SK-N-SH (cell line): ENCODE measurements at regions not wholly inside any gene's neighbourhood (a gene's known extent, or its start where the extent isn't known, plus 50 kb on each side); places are given as distances from the start of the nearest gene placed in this dataset.

Source experiments
- CTCF ChIA-PET: fragments of 300-600, 350-600 bp; formaldehyde crosslinking; extraction: SDS; loops from one replicate; lab custom pipeline; 2021; lab: Yijun Ruan, JAX
- POLR2A ChIA-PET: fragments of 350-600 bp; sonication (Branson Sonifier 250); formaldehyde crosslinking; extraction: SDS; loops from one replicate; lab custom pipeline; 2020; ENCODE audit warnings: antibody characterized with exemption, inconsistent platforms; lab: Yijun Ruan, JAX
- DNase-seq: peaks from one replicate; pipeline ENCODE4 v3.0.0; 2012
- H2AFZ ChIP-seq: fragments of 200-600 bp; sonication (generic); 2 replicates; pipeline ENCODE4 v1.8.1; 2016; ENCODE audit warnings: antibody characterized with exemption, mild to moderate bottlenecking, low read depth
- H3F3A ChIP-seq: fragments of 200-600 bp; sonication (generic); replicated peaks from 2 replicates; pipeline ENCODE3; 2016; ENCODE audit warnings: antibody characterized with exemption, mild to moderate bottlenecking; ENCODE audit not compliant: insufficient read depth
- H3K27ac ChIP-seq, 2 experiments: fragments of 200-500 bp in 1 of 2; fragments of 200-600 bp in 1 of 2; sonication (Bioruptor generic) in 1 of 2; sonication (generic), shearing (Covaris generic) in 1 of 2; 2 replicates each; pipeline versions ENCODE4 v1.5.1 to v1.6.1; 2014 to 2016; ENCODE audit warnings: low read depth in 2 of 2, inconsistent platforms in 1 of 2, low read length in 1 of 2, mild to moderate bottlenecking in 1 of 2, mixed read lengths in 1 of 2
- H3K27me3 ChIP-seq: fragments of 200-600 bp; sonication (generic), shearing (Covaris generic); 2 replicates; pipeline ENCODE4 v1.6.1; 2016; ENCODE audit warnings: mixed run types; ENCODE audit not compliant: insufficient read depth
- H3K36me3 ChIP-seq, 2 experiments: fragments of 200-500 bp in 1 of 2; fragments of 200-600 bp in 1 of 2; sonication (Bioruptor generic) in 1 of 2; sonication (generic) in 1 of 2; replicated peaks in 1 of 2; 2 replicates each; pipeline versions ENCODE3 to v1.5.1; 2014 to 2016; ENCODE audit warnings: low read length in 1 of 2, mild to moderate bottlenecking in 1 of 2; ENCODE audit not compliant: insufficient read depth in 2 of 2, control insufficient read depth in 1 of 2
- H3K4me1 ChIP-seq, 2 experiments: fragments of 200-500 bp in 1 of 2; fragments of 200-600 bp in 1 of 2; sonication (Bioruptor generic) in 1 of 2; sonication (generic), shearing (Covaris generic) in 1 of 2; 2 replicates each; pipeline versions ENCODE4 v1.5.1 to v1.6.1; 2014 to 2016; ENCODE audit warnings: low read depth in 1 of 2, low read length in 1 of 2, mixed run types in 1 of 2; ENCODE audit not compliant: insufficient read depth in 2 of 2, control insufficient read depth in 1 of 2
- H3K4me2 ChIP-seq: fragments of 200-600 bp; sonication (generic), shearing (Covaris generic); 2 replicates; pipeline ENCODE4 v1.6.1; 2017; ENCODE audit warnings: mixed run types
- H3K4me3 ChIP-seq, 2 experiments: fragments of 200-500 bp in 1 of 2; fragments of 200-600 bp in 1 of 2; sonication (Bioruptor generic) in 1 of 2; sonication (generic), shearing (Covaris generic) in 1 of 2; 2 replicates each; pipeline versions ENCODE4 v1.5.1 to v1.8.1; 2014 to 2016; ENCODE audit warnings: low read depth in 2 of 2, inconsistent platforms in 1 of 2, low read length in 1 of 2, mild to moderate bottlenecking in 1 of 2, mixed read lengths in 1 of 2, moderate library complexity in 1 of 2
- H3K79me2 ChIP-seq: fragments of 200-600 bp; sonication (generic); 2 replicates; pipeline ENCODE4 v1.8.1; 2017; ENCODE audit warnings: mild to moderate bottlenecking; ENCODE audit not compliant: insufficient read depth
- H3K9ac ChIP-seq: fragments of 200-600 bp; sonication (generic); 2 replicates; pipeline ENCODE4 v1.6.1; 2017; ENCODE audit warnings: mixed run types
- H3K9me2 ChIP-seq: fragments of 200-600 bp; sonication (generic); 2 replicates; pipeline ENCODE4 v1.6.1; 2017; ENCODE audit warnings: mixed run types
- H3K9me3 ChIP-seq: fragments of 200-600 bp; sonication (generic); 2 replicates; pipeline ENCODE4 v1.6.1; 2017; ENCODE audit warnings: mixed run types, mild to moderate bottlenecking, moderate library complexity
- H4K20me1 ChIP-seq: fragments of 200-600 bp; sonication (generic); 2 replicates; pipeline ENCODE4 v1.6.1; 2017; ENCODE audit warnings: mild to moderate bottlenecking, mixed run types; ENCODE audit not compliant: insufficient read depth
- CHD2 ChIP-seq: fragments of 150-350 bp; IDR thresholded peaks from 2 replicates; pipeline ENCODE4 v1.6.1; 2018; ENCODE audit warnings: low read length; ENCODE audit not compliant: partially characterized antibody
- EZH2phosphoT487 ChIP-seq: fragments of 200-600 bp; sonication (generic); IDR thresholded peaks from 2 replicates; pipeline ENCODE4 v1.6.1; 2017; ENCODE audit warnings: low read depth, mixed run types, mild to moderate bottlenecking, antibody characterized with exemption, moderate library complexity, borderline replicate concordance
- FOXM1 ChIP-seq: IDR thresholded peaks from 2 replicates; pipeline ENCODE4 v1.4.0; 2012; ENCODE audit warnings: low read depth, mild to moderate bottlenecking
- GATA2 ChIP-seq: sonication (generic); formaldehyde crosslinking; IDR thresholded peaks from 2 replicates; pipeline ENCODE4 v1.5.0; 2020; ENCODE audit warnings: mild to moderate bottlenecking, missing genetic modification reagents
- MXI1 ChIP-seq: IDR thresholded peaks from 2 replicates; pipeline ENCODE4 v1.6.1; 2012; ENCODE audit warnings: mild to moderate bottlenecking, low read depth, low read length, improper control_type of control experiment
- NFIC ChIP-seq: IDR thresholded peaks from 2 replicates; pipeline ENCODE4 v1.4.0; 2012; ENCODE audit warnings: borderline replicate concordance
- NRF1 ChIP-seq: IDR thresholded peaks from 2 replicates; pipeline ENCODE4 v1.6.1; 2012; ENCODE audit warnings: low read depth, mild to moderate bottlenecking, low read length
- POLR2AphosphoS5 ChIP-seq: IDR thresholded peaks from 2 replicates; pipeline ENCODE4 v1.6.1; 2012; ENCODE audit warnings: low read depth, low read length
- RXRA ChIP-seq: IDR thresholded peaks from 2 replicates; pipeline ENCODE4 v1.4.0; 2012; ENCODE audit warnings: low read depth, mild to moderate bottlenecking, borderline replicate concordance
- SMC3 ChIP-seq: IDR thresholded peaks from 2 replicates; pipeline ENCODE4 v1.6.1; 2012; ENCODE audit warnings: low read depth, low read length, improper control_type of control experiment
- TAF1 ChIP-seq: IDR thresholded peaks from 2 replicates; pipeline ENCODE4 v1.6.1; 2012; ENCODE audit warnings: low read depth, mild to moderate bottlenecking, low read length, moderate library complexity, borderline replicate concordance
- TCF12 ChIP-seq: IDR thresholded peaks from 2 replicates; pipeline ENCODE4 v1.4.0; 2012
- YY1 ChIP-seq: IDR thresholded peaks from 2 replicates; pipeline ENCODE4 v1.4.0; 2012; ENCODE audit warnings: low read depth, mild to moderate bottlenecking
- WGBS: methylation state at CpG from one replicate; pipeline ENCODE4 v1.1.6; 2017; ENCODE audit warnings: low lambda C conversion rate; 5-methylcytosine and 5-hydroxymethylcytosine counted together
- TF ChIP-seq, protein P1 (sequence below): IDR thresholded peaks from 2 replicates; pipeline ENCODE4 v1.6.1; 2012; ENCODE audit warnings: mild to moderate bottlenecking, low read depth, low read length, moderate library complexity
- TF ChIP-seq, protein P2 (sequence below): IDR thresholded peaks from 2 replicates; pipeline ENCODE4; 2012
- TF ChIP-seq, protein P3 (sequence below): IDR thresholded peaks from 2 replicates; pipeline ENCODE4 v1.4.0; 2012; ENCODE audit warnings: low read depth, borderline replicate concordance
- TF ChIP-seq, protein P4 (sequence below): fragments of 200-600 bp; sonication (generic); IDR thresholded peaks from 2 replicates; pipeline ENCODE4 v1.6.1; 2017; ENCODE audit warnings: antibody characterized with exemption, mild to moderate bottlenecking, moderate library complexity
- TF ChIP-seq, protein P5 (sequence below): fragments of 150-350 bp; IDR thresholded peaks from 2 replicates; pipeline ENCODE4 v1.6.1; 2017; ENCODE audit warnings: antibody characterized with exemption, low read length, low read depth, borderline replicate concordance

DNA sequence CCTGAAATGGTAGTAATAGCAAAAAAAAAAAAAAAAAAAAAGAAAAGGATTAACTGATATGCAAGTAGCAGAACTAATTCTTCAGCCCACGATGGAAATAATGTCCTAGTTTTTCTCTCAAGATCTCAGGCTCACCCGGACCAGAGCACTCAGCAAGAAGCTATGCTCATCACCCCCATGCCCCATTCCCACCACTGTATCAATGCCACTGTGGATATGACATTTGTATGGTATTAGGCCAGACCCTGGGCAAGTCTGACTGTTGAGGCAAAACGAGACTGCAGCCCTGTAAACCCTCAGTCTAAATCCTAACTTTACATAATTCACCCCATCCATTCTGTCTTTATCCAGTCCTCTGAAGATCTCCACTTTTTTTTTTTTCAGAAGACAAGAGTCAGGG lies 186.1 kb upstream of the KLF14 start:
- peaks cover 11 to 97% of the 10 kb centered on the region in 2 experiments for H3K4me1 ChIP-seq
- no peaks in the 10 kb centered on the region for H4K20me1 ChIP-seq
- TF ChIP-seq NRF1 (no peak), TCF12 (no peak), SMC3 (no peak), GATA2 (CRISPR knock-in tag) (no peak), NFIC (no peak), POLR2AphosphoS5 (no peak), CHD2 (no peak), YY1 (no peak), EZH2phosphoT487 (no peak), FOXM1 (no peak), TAF1 (no peak), MXI1 (no peak), RXRA (no peak)
- TF ChIP-seq, protein P1, sequence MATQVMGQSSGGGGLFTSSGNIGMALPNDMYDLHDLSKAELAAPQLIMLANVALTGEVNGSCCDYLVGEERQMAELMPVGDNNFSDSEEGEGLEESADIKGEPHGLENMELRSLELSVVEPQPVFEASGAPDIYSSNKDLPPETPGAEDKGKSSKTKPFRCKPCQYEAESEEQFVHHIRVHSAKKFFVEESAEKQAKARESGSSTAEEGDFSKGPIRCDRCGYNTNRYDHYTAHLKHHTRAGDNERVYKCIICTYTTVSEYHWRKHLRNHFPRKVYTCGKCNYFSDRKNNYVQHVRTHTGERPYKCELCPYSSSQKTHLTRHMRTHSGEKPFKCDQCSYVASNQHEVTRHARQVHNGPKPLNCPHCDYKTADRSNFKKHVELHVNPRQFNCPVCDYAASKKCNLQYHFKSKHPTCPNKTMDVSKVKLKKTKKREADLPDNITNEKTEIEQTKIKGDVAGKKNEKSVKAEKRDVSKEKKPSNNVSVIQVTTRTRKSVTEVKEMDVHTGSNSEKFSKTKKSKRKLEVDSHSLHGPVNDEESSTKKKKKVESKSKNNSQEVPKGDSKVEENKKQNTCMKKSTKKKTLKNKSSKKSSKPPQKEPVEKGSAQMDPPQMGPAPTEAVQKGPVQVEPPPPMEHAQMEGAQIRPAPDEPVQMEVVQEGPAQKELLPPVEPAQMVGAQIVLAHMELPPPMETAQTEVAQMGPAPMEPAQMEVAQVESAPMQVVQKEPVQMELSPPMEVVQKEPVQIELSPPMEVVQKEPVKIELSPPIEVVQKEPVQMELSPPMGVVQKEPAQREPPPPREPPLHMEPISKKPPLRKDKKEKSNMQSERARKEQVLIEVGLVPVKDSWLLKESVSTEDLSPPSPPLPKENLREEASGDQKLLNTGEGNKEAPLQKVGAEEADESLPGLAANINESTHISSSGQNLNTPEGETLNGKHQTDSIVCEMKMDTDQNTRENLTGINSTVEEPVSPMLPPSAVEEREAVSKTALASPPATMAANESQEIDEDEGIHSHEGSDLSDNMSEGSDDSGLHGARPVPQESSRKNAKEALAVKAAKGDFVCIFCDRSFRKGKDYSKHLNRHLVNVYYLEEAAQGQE: no peak
- TF ChIP-seq, protein P2, sequence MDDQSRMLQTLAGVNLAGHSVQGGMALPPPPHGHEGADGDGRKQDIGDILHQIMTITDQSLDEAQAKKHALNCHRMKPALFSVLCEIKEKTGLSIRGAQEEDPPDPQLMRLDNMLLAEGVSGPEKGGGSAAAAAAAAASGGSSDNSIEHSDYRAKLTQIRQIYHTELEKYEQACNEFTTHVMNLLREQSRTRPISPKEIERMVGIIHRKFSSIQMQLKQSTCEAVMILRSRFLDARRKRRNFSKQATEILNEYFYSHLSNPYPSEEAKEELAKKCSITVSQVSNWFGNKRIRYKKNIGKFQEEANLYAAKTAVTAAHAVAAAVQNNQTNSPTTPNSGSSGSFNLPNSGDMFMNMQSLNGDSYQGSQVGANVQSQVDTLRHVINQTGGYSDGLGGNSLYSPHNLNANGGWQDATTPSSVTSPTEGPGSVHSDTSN: no peak
- TF ChIP-seq, protein P3, sequence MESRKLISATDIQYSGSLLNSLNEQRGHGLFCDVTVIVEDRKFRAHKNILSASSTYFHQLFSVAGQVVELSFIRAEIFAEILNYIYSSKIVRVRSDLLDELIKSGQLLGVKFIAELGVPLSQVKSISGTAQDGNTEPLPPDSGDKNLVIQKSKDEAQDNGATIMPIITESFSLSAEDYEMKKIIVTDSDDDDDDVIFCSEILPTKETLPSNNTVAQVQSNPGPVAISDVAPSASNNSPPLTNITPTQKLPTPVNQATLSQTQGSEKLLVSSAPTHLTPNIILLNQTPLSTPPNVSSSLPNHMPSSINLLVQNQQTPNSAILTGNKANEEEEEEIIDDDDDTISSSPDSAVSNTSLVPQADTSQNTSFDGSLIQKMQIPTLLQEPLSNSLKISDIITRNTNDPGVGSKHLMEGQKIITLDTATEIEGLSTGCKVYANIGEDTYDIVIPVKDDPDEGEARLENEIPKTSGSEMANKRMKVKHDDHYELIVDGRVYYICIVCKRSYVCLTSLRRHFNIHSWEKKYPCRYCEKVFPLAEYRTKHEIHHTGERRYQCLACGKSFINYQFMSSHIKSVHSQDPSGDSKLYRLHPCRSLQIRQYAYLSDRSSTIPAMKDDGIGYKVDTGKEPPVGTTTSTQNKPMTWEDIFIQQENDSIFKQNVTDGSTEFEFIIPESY: no peak
- TF ChIP-seq, protein P4, sequence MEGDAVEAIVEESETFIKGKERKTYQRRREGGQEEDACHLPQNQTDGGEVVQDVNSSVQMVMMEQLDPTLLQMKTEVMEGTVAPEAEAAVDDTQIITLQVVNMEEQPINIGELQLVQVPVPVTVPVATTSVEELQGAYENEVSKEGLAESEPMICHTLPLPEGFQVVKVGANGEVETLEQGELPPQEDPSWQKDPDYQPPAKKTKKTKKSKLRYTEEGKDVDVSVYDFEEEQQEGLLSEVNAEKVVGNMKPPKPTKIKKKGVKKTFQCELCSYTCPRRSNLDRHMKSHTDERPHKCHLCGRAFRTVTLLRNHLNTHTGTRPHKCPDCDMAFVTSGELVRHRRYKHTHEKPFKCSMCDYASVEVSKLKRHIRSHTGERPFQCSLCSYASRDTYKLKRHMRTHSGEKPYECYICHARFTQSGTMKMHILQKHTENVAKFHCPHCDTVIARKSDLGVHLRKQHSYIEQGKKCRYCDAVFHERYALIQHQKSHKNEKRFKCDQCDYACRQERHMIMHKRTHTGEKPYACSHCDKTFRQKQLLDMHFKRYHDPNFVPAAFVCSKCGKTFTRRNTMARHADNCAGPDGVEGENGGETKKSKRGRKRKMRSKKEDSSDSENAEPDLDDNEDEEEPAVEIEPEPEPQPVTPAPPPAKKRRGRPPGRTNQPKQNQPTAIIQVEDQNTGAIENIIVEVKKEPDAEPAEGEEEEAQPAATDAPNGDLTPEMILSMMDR: no peak
- TF ChIP-seq, protein P5, sequence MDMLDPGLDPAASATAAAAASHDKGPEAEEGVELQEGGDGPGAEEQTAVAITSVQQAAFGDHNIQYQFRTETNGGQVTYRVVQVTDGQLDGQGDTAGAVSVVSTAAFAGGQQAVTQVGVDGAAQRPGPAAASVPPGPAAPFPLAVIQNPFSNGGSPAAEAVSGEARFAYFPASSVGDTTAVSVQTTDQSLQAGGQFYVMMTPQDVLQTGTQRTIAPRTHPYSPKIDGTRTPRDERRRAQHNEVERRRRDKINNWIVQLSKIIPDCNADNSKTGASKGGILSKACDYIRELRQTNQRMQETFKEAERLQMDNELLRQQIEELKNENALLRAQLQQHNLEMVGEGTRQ: no peak
- DNase-seq: no peak
- ChIA-PET CTCF (interaction anchor here (1.4 kb wide), 1 partner anchor 23 kb away, joined by 8 read pairs; no protein-coding TSS in a partner anchor), POLR2A (no interaction called here)
- H3K27me3 ChIP-seq: no peaks in the 10 kb centered on the region
- peak overlapping the region; percentile 9 to 100; a peak in 3 of 4 replicates for H3K27ac ChIP-seq
- peaks cover 98% of the 10 kb centered on the region for H3K79me2 ChIP-seq
- peaks cover 8 to 21% of the 10 kb centered on the region in 2 experiments for H3K36me3 ChIP-seq
- 84% methylated on average over 3 of the region's 3 CpGs for WGBS
- H3K9me2 ChIP-seq: no peaks in the 10 kb centered on the region
- no peak overlapping the region for H2AFZ ChIP-seq
- H3K4me3 ChIP-seq: no peak overlapping the region
- no peaks in the 10 kb centered on the region for H3K9me3 ChIP-seq
- peaks cover 53% of the 10 kb centered on the region for H3F3A ChIP-seq
- no peak overlapping the region for H3K4me2 ChIP-seq
- H3K9ac ChIP-seq: no peak overlapping the region
